HepG2 (cell line): ENCODE measurements at regions not wholly inside any gene's neighbourhood (a gene's known extent, or its start where the extent isn't known, plus 50 kb on each side); places are given as distances from the start of the nearest gene placed in this dataset.

Experiments used
- ELK4 ChIP-seq: sonication (generic); formaldehyde crosslinking; IDR thresholded peaks from 2 replicates; pipeline ENCODE4 v1.9.0; 2021; ENCODE audit warnings: missing genetic modification reagents, borderline replicate concordance
- RAD21 ChIP-seq: fragments of 450-650 bp; formaldehyde crosslinking; IDR thresholded peaks from 2 replicates; pipeline ENCODE4 v1.5.0; 2020; ENCODE audit warnings: mild to moderate bottlenecking
- SP1 ChIP-seq, 2 experiments: fragments of 450-650 bp in 1 of 2; sonication (generic) in 1 of 2; formaldehyde crosslinking in 1 of 2; IDR thresholded peaks; 2 replicates each; pipeline versions ENCODE4 v1.4.0 to v1.6.1; 2016 to 2020; ENCODE audit warnings: missing genetic modification reagents in 1 of 2
- TAF1 ChIP-seq: sonication (generic); formaldehyde crosslinking; IDR thresholded peaks from 2 replicates; pipeline ENCODE4 v1.4.0; 2020; ENCODE audit warnings: missing genetic modification reagents
- TBP ChIP-seq: sonication (generic); formaldehyde crosslinking; IDR thresholded peaks from 2 replicates; pipeline ENCODE4 v1.5.0; 2020; ENCODE audit warnings: missing genetic modification reagents
- TRIM24 ChIP-seq: sonication (generic); formaldehyde crosslinking; IDR thresholded peaks from 2 replicates; pipeline ENCODE4 v1.8.0; 2022; ENCODE audit warnings: mild to moderate bottlenecking, missing genetic modification reagents
- ZKSCAN8 ChIP-seq: IDR thresholded peaks from 2 replicates; pipeline ENCODE4 v1.6.1; 2016; ENCODE audit warnings: borderline replicate concordance, missing genetic modification reagents, missing compliant biosample characterization
- ZNF530 ChIP-seq: sonication (generic); formaldehyde crosslinking; IDR thresholded peaks from 2 replicates; pipeline ENCODE4 v1.5.0; 2020; ENCODE audit warnings: low read depth, mild to moderate bottlenecking, missing genetic modification reagents

GRCh38 chr7:52143219-52143618 lies 826.6 kb upstream of the COBL start:
- no peak for TF ChIP-seq TRIM24 (CRISPR knock-in tag)
- TF ChIP-seq RAD21 (CRISPR knock-in tag) = no peak
- no peak for TF ChIP-seq TAF1
- TF ChIP-seq ZKSCAN8 = no peak
- TF ChIP-seq ELK4 (CRISPR knock-in tag) = no peak
- no peak for TF ChIP-seq TBP (CRISPR knock-in tag)
- no peak for TF ChIP-seq SP1 (IDR thresholded peaks at IDR 0.05)
- no peak for TF ChIP-seq SP1 (CRISPR knock-in tag; IDR thresholded peaks at IDR 0.05)
- no peak for TF ChIP-seq ZNF530 (CRISPR knock-in tag)
